ENCODE measurements at regions not wholly inside any gene's neighbourhood (a gene's known extent, or its start where the extent isn't known, plus 50 kb on each side); places are given as distances from the start of the nearest gene placed in this dataset.

- no peaks in the 10 kb centered on the region for H3K36me3 ChIP-seq (ENCODE audit: insufficient read depth, insufficient read length, low read length)
- TF ChIP-seq ZNF274 (IDR thresholded peaks at IDR 0.05; ENCODE audit: low read depth, low read length) = no peak
- no peak for TF ChIP-seq SUZ12 (IDR thresholded peaks at IDR 0.05; ENCODE audit: extremely low read depth, insufficient read depth, insufficient read length)
- TF ChIP-seq YY1 (IDR thresholded peaks at IDR 0.05; ENCODE audit: insufficient read depth, insufficient read length) = no peak
- H3K9me3 ChIP-seq (ENCODE audit: insufficient read depth, low read length) = no peaks in the 10 kb centered on the region
- H3K4me1 ChIP-seq (ENCODE audit: insufficient read depth, insufficient read length) = no peaks in the 10 kb centered on the region
- no peak overlapping the region for H3K4me3 ChIP-seq (ENCODE audit: insufficient read length, low read depth)
- no peaks in the 10 kb centered on the region for H3K27me3 ChIP-seq (ENCODE audit: insufficient read depth, insufficient read length)
- no peak overlapping the region for H3K9ac ChIP-seq (ENCODE audit: insufficient read length, low read depth)
- DNase-seq (ENCODE audit: low read depth, low spot score) = no peak
These were observed 1081.4 kb upstream of the LRFN5 start for GRCh38 chr14:40525314-40525713.

GRCh38 chr14:40523123-40523522 lies 1083.6 kb upstream of the LRFN5 start:
- no peak for TF ChIP-seq YY1 (IDR thresholded peaks at IDR 0.05; ENCODE audit: insufficient read depth, insufficient read length)
- TF ChIP-seq ZNF274 (IDR thresholded peaks at IDR 0.05; ENCODE audit: low read depth, low read length) = no peak
- no peaks in the 10 kb centered on the region for H3K4me1 ChIP-seq (ENCODE audit: insufficient read depth, insufficient read length)
- H3K27me3 ChIP-seq (ENCODE audit: insufficient read depth, insufficient read length) = no peaks in the 10 kb centered on the region
- no peak overlapping the region for H3K4me3 ChIP-seq (ENCODE audit: insufficient read length, low read depth)
- H3K9me3 ChIP-seq (ENCODE audit: insufficient read depth, low read length) = no peaks in the 10 kb centered on the region
- no peak for DNase-seq (ENCODE audit: low read depth, low spot score)
- H3K36me3 ChIP-seq (ENCODE audit: insufficient read depth, insufficient read length, low read length) = no peaks in the 10 kb centered on the region
- H3K9ac ChIP-seq (ENCODE audit: insufficient read length, low read depth) = no peak overlapping the region

GRCh38 chr14:40494483-40494882 lies 1062.2 kb upstream of the FBXO33 start:
- Histone ChIP-seq H3K36me3 (ENCODE audit: insufficient read depth, insufficient read length, low read length) (no peaks in the 10 kb centered on the region), H3K4me1 (ENCODE audit: insufficient read depth, insufficient read length) (no peaks in the 10 kb centered on the region), H3K4me3 (ENCODE audit: insufficient read length, low read depth) (no peak overlapping the region), H3K9me3 (ENCODE audit: insufficient read depth, low read length) (no peaks in the 10 kb centered on the region), H3K27me3 (ENCODE audit: insufficient read depth, insufficient read length) (no peaks in the 10 kb centered on the region), H3K9ac (ENCODE audit: insufficient read length, low read depth) (no peak overlapping the region)
- TF ChIP-seq SUZ12 (IDR thresholded peaks at IDR 0.05; ENCODE audit: extremely low read depth, insufficient read depth, insufficient read length) (no peak), YY1 (IDR thresholded peaks at IDR 0.05; ENCODE audit: insufficient read depth, insufficient read length) (no peak), ZNF274 (IDR thresholded peaks at IDR 0.05; ENCODE audit: low read depth, low read length) (no peak)
- DNase-seq (ENCODE audit: low read depth, low spot score) = no peak

- Histone ChIP-seq H3K9me3 (ENCODE audit: insufficient read depth, low read length) (no peaks in the 10 kb centered on the region), H3K36me3 (ENCODE audit: insufficient read depth, insufficient read length, low read length) (no peaks in the 10 kb centered on the region), H3K4me3 (ENCODE audit: insufficient read length, low read depth) (no peak overlapping the region), H3K9ac (ENCODE audit: insufficient read length, low read depth) (no peak overlapping the region), H3K4me1 (ENCODE audit: insufficient read depth, insufficient read length) (no peaks in the 10 kb centered on the region), H3K27me3 (ENCODE audit: insufficient read depth, insufficient read length) (no peaks in the 10 kb centered on the region)
- DNase-seq (ENCODE audit: low read depth, low spot score) = no peak
- TF ChIP-seq YY1 (IDR thresholded peaks at IDR 0.05; ENCODE audit: insufficient read depth, insufficient read length) (no peak), SUZ12 (IDR thresholded peaks at IDR 0.05; ENCODE audit: extremely low read depth, insufficient read depth, insufficient read length) (no peak), ZNF274 (IDR thresholded peaks at IDR 0.05; ENCODE audit: low read depth, low read length) (no peak)
These were observed 1055.6 kb upstream of the FBXO33 start for GRCh38 chr14:40487824-40488223.

GRCh38 chr14:40485688-40486087 lies 1053.5 kb upstream of the FBXO33 start:
- no peaks in the 10 kb centered on the region for H3K4me1 ChIP-seq (ENCODE audit: insufficient read depth, insufficient read length)
- no peak overlapping the region for H3K9ac ChIP-seq (ENCODE audit: insufficient read length, low read depth)
- TF ChIP-seq YY1 (IDR thresholded peaks at IDR 0.05; ENCODE audit: insufficient read depth, insufficient read length) (no peak), ZNF274 (IDR thresholded peaks at IDR 0.05; ENCODE audit: low read depth, low read length) (no peak), SUZ12 (IDR thresholded peaks at IDR 0.05; ENCODE audit: extremely low read depth, insufficient read depth, insufficient read length) (no peak)
- no peaks in the 10 kb centered on the region for H3K27me3 ChIP-seq (ENCODE audit: insufficient read depth, insufficient read length)
- H3K36me3 ChIP-seq (ENCODE audit: insufficient read depth, insufficient read length, low read length) = no peaks in the 10 kb centered on the region
- no peaks in the 10 kb centered on the region for H3K9me3 ChIP-seq (ENCODE audit: insufficient read depth, low read length)
- no peak overlapping the region for H3K4me3 ChIP-seq (ENCODE audit: insufficient read length, low read depth)
- DNase-seq (ENCODE audit: low read depth, low spot score) = no peak

- Histone ChIP-seq H3K36me3 (ENCODE audit: insufficient read depth, insufficient read length, low read length) (no peaks in the 10 kb centered on the region), H3K4me1 (ENCODE audit: insufficient read depth, insufficient read length) (no peaks in the 10 kb centered on the region), H3K9me3 (ENCODE audit: insufficient read depth, low read length) (peaks cover 18% of the 10 kb centered on the region; the same call in 1 of the 2 replicates), H3K27me3 (ENCODE audit: insufficient read depth, insufficient read length) (no peaks in the 10 kb centered on the region), H3K4me3 (ENCODE audit: insufficient read length, low read depth) (no peak overlapping the region), H3K9ac (ENCODE audit: insufficient read length, low read depth) (no peak overlapping the region)
- no peak for DNase-seq (ENCODE audit: low read depth, low spot score)
- TF ChIP-seq YY1 (IDR thresholded peaks at IDR 0.05; ENCODE audit: insufficient read depth, insufficient read length) (no peak), ZNF274 (IDR thresholded peaks at IDR 0.05; ENCODE audit: low read depth, low read length) (no peak), SUZ12 (IDR thresholded peaks at IDR 0.05; ENCODE audit: extremely low read depth, insufficient read depth, insufficient read length) (no peak)
These were observed 1043.8 kb upstream of the FBXO33 start for GRCh38 chr14:40476005-40476404.

DNA sequence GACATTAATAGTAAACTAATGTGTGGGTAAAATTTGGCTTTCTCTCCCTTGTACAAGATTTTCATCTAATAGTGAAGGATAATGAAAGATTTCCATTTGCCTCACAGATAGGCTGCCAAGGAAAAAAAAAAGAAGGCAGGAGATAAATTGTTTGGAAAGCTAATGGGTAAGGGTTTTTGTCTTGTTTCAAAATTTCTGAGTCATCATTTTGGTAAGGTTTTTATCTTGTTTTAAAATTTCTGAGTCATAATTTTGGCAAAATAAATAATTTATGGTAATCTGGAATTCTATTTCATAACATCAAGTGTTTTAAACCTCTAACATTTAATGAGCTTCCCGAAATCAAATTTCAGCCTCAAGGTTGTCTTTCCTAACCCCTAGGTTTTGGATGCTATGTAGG lies 1035.7 kb upstream of the FBXO33 start:
- Histone ChIP-seq H3K4me3 (ENCODE audit: insufficient read length, low read depth) (no peak overlapping the region), H3K4me1 (ENCODE audit: insufficient read depth, insufficient read length) (no peaks in the 10 kb centered on the region), H3K9me3 (ENCODE audit: insufficient read depth, low read length) (peaks cover 34% of the 10 kb centered on the region), H3K9ac (ENCODE audit: insufficient read length, low read depth) (no peak overlapping the region), H3K36me3 (ENCODE audit: insufficient read depth, insufficient read length, low read length) (no peaks in the 10 kb centered on the region), H3K27me3 (ENCODE audit: insufficient read depth, insufficient read length) (no peaks in the 10 kb centered on the region)
- no peak for DNase-seq (ENCODE audit: low read depth, low spot score)
- TF ChIP-seq YY1 (IDR thresholded peaks at IDR 0.05; ENCODE audit: insufficient read depth, insufficient read length) = no peak
- TF ChIP-seq ZNF274 (IDR thresholded peaks at IDR 0.05; ENCODE audit: low read depth, low read length) = no peak
- TF ChIP-seq SUZ12 (IDR thresholded peaks at IDR 0.05; ENCODE audit: extremely low read depth, insufficient read depth, insufficient read length) = no peak

DNA sequence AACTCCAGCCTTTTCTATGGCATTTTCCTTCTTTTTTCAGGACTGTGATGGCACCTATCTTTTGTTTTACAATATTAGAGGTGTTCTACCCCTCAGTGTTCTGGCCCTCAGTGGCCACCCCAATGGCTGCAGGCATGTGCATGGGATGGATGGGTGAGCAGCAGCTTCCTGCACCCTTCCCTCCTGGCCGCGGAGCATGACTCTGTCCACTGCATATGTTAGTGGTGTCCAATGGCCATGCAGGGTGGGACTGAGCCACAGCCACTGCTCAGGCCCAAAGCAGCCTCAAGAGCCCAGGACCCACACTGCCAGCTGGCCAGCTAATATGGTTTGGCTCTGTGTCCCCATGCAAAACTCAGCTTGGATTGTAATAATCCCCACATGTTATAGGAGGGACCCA lies 1032.3 kb upstream of the FBXO33 start:
- H3K4me1 ChIP-seq (ENCODE audit: insufficient read depth, insufficient read length) = no peaks in the 10 kb centered on the region
- DNase-seq (ENCODE audit: low read depth, low spot score) = no peak
- H3K9ac ChIP-seq (ENCODE audit: insufficient read length, low read depth) = no peak overlapping the region
- H3K4me3 ChIP-seq (ENCODE audit: insufficient read length, low read depth) = no peak overlapping the region
- H3K9me3 ChIP-seq (ENCODE audit: insufficient read depth, low read length) = peaks cover 25% of the 10 kb centered on the region
- TF ChIP-seq ZNF274 (IDR thresholded peaks at IDR 0.05; ENCODE audit: low read depth, low read length) (no peak), YY1 (IDR thresholded peaks at IDR 0.05; ENCODE audit: insufficient read depth, insufficient read length) (no peak), SUZ12 (IDR thresholded peaks at IDR 0.05; ENCODE audit: extremely low read depth, insufficient read depth, insufficient read length) (no peak)
- H3K36me3 ChIP-seq (ENCODE audit: insufficient read depth, insufficient read length, low read length) = no peaks in the 10 kb centered on the region
- no peaks in the 10 kb centered on the region for H3K27me3 ChIP-seq (ENCODE audit: insufficient read depth, insufficient read length)
